GM19468 (cell line): ENCODE measurements at regions not wholly inside any gene's neighbourhood (a gene's known extent, or its start where the extent isn't known, plus 50 kb on each side); places are given as distances from the start of the nearest gene placed in this dataset.
"Not testable (repeated sequence)": the region's sequence is repeated elsewhere in the genome, so short reads cannot be mapped to it uniquely, and the experiment has no call there.

Experiments
- ATAC-seq: cut with Tn5 transposase; IDR thresholded peaks from one replicate; pipeline ENCODE4 v1.9.1; 2021; ENCODE audit warnings: mild to moderate bottlenecking, moderate library complexity, moderate number of reproducible peaks; ENCODE audit not compliant: unreplicated experiment; ENCODE audit errors: extremely low read depth

GRCh38 chr12:38016602-38017001 is 300.0 kb upstream of the ALG10B start:
- no peak for ATAC-seq

- no peak for ATAC-seq
Measured at GRCh38 chr12:38025916-38026315, 290.7 kb upstream of the ALG10B start.

- no peak for ATAC-seq
Measured at GRCh38 chr12:38053113-38053512, 263.5 kb upstream of the ALG10B start.

GRCh38 chr12:38053655-38054464 is 262.7 kb upstream of the ALG10B start:
- ATAC-seq, result no peak

- ATAC-seq, result no peak
Measured at GRCh38 chr12:38056701-38057689, 259.6 kb upstream of the ALG10B start.

GRCh38 chr12:38099686-38100085 is 216.9 kb upstream of the ALG10B start:
- no peak for ATAC-seq

GRCh38 chr12:38101753-38102152 is 214.8 kb upstream of the ALG10B start:
- no peak for ATAC-seq

GRCh38 chr12:38102197-38102596 is 214.4 kb upstream of the ALG10B start:
- ATAC-seq, result no peak

- ATAC-seq, result no peak
Measured at GRCh38 chr12:38110026-38110699, 206.4 kb upstream of the ALG10B start.

GRCh38 chr12:38113991-38114390 is 202.6 kb upstream of the ALG10B start:
- ATAC-seq, result no peak

- no peak for ATAC-seq
Measured at GRCh38 chr12:38116968-38117367, 199.6 kb upstream of the ALG10B start.

GRCh38 chr12:38118632-38119031 is 197.9 kb upstream of the ALG10B start:
- no peak for ATAC-seq

GRCh38 chr12:38120438-38120837 is 196.1 kb upstream of the ALG10B start:
- ATAC-seq, result no peak

- ATAC-seq, result not testable (repeated sequence)
Measured at GRCh38 chr12:38123028-38123427, 193.5 kb upstream of the ALG10B start.

GRCh38 chr12:38123566-38124246 is 192.9 kb upstream of the ALG10B start:
- ATAC-seq, result no peak

- ATAC-seq, result no peak
Measured at GRCh38 chr12:38124247-38125012, 192.1 kb upstream of the ALG10B start.

- ATAC-seq, result no peak
Measured at GRCh38 chr12:38132139-38132538, 184.4 kb upstream of the ALG10B start.

GRCh38 chr12:38137287-38137686 is 179.3 kb upstream of the ALG10B start:
- no peak for ATAC-seq

GRCh38 chr12:38137716-38138115 is 178.9 kb upstream of the ALG10B start:
- ATAC-seq, result no peak
